ENCODE measurements at regions not wholly inside any gene's neighbourhood (a gene's known extent, or its start where the extent isn't known, plus 50 kb on each side); places are given as distances from the start of the nearest gene placed in this dataset.

DNA sequence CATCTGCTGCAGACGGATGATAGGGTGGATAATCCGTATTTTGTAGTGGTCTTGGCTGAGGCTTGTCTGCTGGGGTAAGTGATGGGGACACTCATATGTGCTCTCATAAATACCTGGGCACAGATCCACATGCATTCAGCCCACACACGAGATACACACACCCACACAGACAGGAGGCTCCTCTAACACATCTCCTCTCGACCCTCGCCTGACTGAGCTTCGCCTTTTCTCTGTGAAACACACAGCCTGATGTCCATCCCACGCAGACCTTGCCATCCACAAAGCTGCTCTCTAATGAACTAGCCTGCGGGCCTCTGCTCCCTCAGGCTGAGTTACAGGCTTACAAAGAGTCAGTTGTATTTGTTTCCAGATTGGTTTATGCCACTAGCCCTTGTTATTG, 96.3 kb upstream of the CSF3R start:
- TF ChIP-seq, protein P1, sequence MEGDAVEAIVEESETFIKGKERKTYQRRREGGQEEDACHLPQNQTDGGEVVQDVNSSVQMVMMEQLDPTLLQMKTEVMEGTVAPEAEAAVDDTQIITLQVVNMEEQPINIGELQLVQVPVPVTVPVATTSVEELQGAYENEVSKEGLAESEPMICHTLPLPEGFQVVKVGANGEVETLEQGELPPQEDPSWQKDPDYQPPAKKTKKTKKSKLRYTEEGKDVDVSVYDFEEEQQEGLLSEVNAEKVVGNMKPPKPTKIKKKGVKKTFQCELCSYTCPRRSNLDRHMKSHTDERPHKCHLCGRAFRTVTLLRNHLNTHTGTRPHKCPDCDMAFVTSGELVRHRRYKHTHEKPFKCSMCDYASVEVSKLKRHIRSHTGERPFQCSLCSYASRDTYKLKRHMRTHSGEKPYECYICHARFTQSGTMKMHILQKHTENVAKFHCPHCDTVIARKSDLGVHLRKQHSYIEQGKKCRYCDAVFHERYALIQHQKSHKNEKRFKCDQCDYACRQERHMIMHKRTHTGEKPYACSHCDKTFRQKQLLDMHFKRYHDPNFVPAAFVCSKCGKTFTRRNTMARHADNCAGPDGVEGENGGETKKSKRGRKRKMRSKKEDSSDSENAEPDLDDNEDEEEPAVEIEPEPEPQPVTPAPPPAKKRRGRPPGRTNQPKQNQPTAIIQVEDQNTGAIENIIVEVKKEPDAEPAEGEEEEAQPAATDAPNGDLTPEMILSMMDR (IDR thresholded peaks at IDR 0.05 in 4 of 5, conservative IDR thresholded peaks at IDR 0.05 in 1 of 5), result no peak
- TF ChIP-seq POLR2A (IDR thresholded peaks at IDR 0.05), result no peak

Measured in gastrocnemius medialis (tissue), 4 donors.